ENCODE measurements at regions not wholly inside any gene's neighbourhood (a gene's known extent, or its start where the extent isn't known, plus 50 kb on each side); places are given as distances from the start of the nearest gene placed in this dataset.

DNA sequence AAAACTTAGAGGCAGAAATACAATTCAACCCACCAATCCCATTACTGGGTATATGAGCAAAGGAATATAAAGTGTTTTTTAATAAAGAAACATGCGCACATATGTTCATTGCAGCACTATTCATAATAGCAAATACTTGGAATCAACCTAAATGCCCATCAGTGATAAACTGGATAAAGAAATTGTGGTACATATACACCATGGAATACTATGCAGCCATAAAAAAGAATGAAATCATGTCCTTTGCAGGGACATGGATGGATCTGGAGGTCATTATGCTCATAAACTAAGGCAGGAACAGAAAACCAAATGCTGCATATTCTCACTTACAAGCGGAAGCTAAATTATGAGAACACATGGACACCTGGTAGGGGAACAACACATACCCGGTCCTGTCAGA lies 807.7 kb upstream of the INTU start:
- Histone ChIP-seq H3K9me2 (replicated peaks; ENCODE audit: control insufficient read depth, low read length) (no peaks in the 10 kb centered on the region), H3K27me3 (ENCODE audit: control insufficient read depth, low read length) (no peaks in the 10 kb centered on the region), H3K9me3 (ENCODE audit: control insufficient read depth, insufficient read depth, low read length) (no peaks in the 10 kb centered on the region; the same call in 1 of the 2 replicates), H3K4me3 (ENCODE audit: low read length) (no peak overlapping the region), H3K4me1 (ENCODE audit: control insufficient read depth, low read length) (no peaks in the 10 kb centered on the region), H3F3A (ENCODE audit: control insufficient read depth, insufficient read depth) (no peaks in the 10 kb centered on the region), H3K36me3 (ENCODE audit: control insufficient read depth, low read length) (no peaks in the 10 kb centered on the region), H4K20me1 (ENCODE audit: control insufficient read depth, insufficient read depth, low read depth, low read length) (no peaks in the 10 kb centered on the region), H3K27ac (ENCODE audit: low read depth, low read length) (no peak overlapping the region), H3K79me2 (ENCODE audit: control insufficient read depth, low read length) (no peaks in the 10 kb centered on the region), H3K4me2 (ENCODE audit: low read length) (no peak overlapping the region)
- TF ChIP-seq, protein P1, sequence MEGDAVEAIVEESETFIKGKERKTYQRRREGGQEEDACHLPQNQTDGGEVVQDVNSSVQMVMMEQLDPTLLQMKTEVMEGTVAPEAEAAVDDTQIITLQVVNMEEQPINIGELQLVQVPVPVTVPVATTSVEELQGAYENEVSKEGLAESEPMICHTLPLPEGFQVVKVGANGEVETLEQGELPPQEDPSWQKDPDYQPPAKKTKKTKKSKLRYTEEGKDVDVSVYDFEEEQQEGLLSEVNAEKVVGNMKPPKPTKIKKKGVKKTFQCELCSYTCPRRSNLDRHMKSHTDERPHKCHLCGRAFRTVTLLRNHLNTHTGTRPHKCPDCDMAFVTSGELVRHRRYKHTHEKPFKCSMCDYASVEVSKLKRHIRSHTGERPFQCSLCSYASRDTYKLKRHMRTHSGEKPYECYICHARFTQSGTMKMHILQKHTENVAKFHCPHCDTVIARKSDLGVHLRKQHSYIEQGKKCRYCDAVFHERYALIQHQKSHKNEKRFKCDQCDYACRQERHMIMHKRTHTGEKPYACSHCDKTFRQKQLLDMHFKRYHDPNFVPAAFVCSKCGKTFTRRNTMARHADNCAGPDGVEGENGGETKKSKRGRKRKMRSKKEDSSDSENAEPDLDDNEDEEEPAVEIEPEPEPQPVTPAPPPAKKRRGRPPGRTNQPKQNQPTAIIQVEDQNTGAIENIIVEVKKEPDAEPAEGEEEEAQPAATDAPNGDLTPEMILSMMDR (IDR thresholded peaks at IDR 0.05; ENCODE audit: low read depth, low read length, poor library complexity, severe bottlenecking) = no peak

DNA sequence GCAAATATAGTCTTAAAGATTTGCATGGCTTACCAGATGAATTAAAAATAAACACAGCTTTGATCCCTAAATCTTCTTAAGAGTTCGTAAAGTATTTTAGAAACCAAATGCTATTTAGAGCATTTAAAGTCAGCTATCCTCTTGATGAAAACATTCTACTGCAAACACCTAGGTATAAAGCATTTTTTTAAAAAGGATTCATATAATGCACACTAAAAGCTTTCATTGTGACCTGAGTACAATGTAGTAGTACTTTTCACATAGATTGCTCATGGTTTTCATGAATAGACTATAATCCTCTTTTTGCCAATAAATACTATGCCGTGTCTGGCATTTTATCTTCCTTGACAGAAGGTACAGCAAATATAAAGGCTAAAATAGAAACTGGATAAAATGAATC lies 805.1 kb upstream of the INTU start:
- Histone ChIP-seq H3K4me1 (ENCODE audit: control insufficient read depth, low read length) (no peaks in the 10 kb centered on the region), H3K27me3 (ENCODE audit: control insufficient read depth, low read length) (no peaks in the 10 kb centered on the region), H3K9me3 (ENCODE audit: control insufficient read depth, insufficient read depth, low read length) (no peaks in the 10 kb centered on the region; the same call in 1 of the 2 replicates), H3K79me2 (ENCODE audit: control insufficient read depth, low read length) (no peaks in the 10 kb centered on the region), H3K9me2 (replicated peaks; ENCODE audit: control insufficient read depth, low read length) (no peaks in the 10 kb centered on the region), H3K27ac (ENCODE audit: low read depth, low read length) (no peak overlapping the region), H3K36me3 (ENCODE audit: control insufficient read depth, low read length) (no peaks in the 10 kb centered on the region), H3K4me3 (ENCODE audit: low read length) (no peak overlapping the region), H4K20me1 (ENCODE audit: control insufficient read depth, insufficient read depth, low read depth, low read length) (no peaks in the 10 kb centered on the region), H3F3A (ENCODE audit: control insufficient read depth, insufficient read depth) (no peaks in the 10 kb centered on the region), H3K4me2 (ENCODE audit: low read length) (no peak overlapping the region)
- no peak for TF ChIP-seq EZH2phosphoT487 (IDR thresholded peaks at IDR 0.05; ENCODE audit: borderline replicate concordance, low read length)
- TF ChIP-seq, protein P1 (IDR thresholded peaks at IDR 0.05; ENCODE audit: low read depth, low read length, poor library complexity, severe bottlenecking) = no peak

DNA sequence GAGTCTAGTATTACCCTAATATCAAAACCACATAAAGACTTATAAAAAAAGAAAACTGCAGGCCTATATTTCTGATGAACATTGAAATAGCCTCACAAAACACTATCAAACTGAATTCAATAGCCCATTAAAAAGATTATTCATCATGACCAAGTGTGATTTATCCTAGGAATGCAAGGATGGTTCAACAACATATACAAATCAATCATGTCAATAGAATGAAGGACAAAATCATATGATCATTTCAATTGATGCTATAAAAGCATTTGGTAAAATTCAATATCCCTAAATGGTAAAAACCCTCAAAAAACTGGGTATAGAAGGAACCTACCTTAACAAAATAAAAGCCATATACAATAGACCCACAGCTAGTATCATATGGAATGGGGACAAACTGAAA lies 797.9 kb upstream of the INTU start:
- no peaks in the 10 kb centered on the region for H3K9me3 ChIP-seq (ENCODE audit: control insufficient read depth, insufficient read depth, low read length)
- H3K79me2 ChIP-seq (ENCODE audit: control insufficient read depth, low read length) = no peaks in the 10 kb centered on the region
- H3K36me3 ChIP-seq (ENCODE audit: control insufficient read depth, low read length) = no peaks in the 10 kb centered on the region
- no peak overlapping the region for H3K4me3 ChIP-seq (ENCODE audit: low read length)
- no peaks in the 10 kb centered on the region for H3K27me3 ChIP-seq (ENCODE audit: control insufficient read depth, low read length)
- H4K20me1 ChIP-seq (ENCODE audit: control insufficient read depth, insufficient read depth, low read depth, low read length) = no peaks in the 10 kb centered on the region
- TF ChIP-seq, protein P1 (IDR thresholded peaks at IDR 0.05; ENCODE audit: low read depth, low read length, poor library complexity, severe bottlenecking) = no peak
- no peak for TF ChIP-seq EZH2phosphoT487 (IDR thresholded peaks at IDR 0.05; ENCODE audit: borderline replicate concordance, low read length)
- H3K27ac ChIP-seq (ENCODE audit: low read depth, low read length) = no peak overlapping the region
- no peaks in the 10 kb centered on the region for H3F3A ChIP-seq (ENCODE audit: control insufficient read depth, insufficient read depth)
- H3K4me1 ChIP-seq (ENCODE audit: control insufficient read depth, low read length) = no peaks in the 10 kb centered on the region
- no peak overlapping the region for H3K4me2 ChIP-seq (ENCODE audit: low read length)
- no peaks in the 10 kb centered on the region for H3K9me2 ChIP-seq (replicated peaks; ENCODE audit: control insufficient read depth, low read length)
